SKM-1 treated with dmso at 0.1 percent for 144 hours (cell line): ENCODE measurements at regions not wholly inside any gene's neighbourhood (a gene's known extent, or its start where the extent isn't known, plus 50 kb on each side); places are given as distances from the start of the nearest gene placed in this dataset.
"Not testable (repeated sequence)": the region's sequence is repeated elsewhere in the genome, so short reads cannot be mapped to it uniquely, and the experiment has no call there.

Source experiments
- DNase-seq: peaks from one replicate; lab custom pipeline; 2025; ENCODE audit not compliant: unreplicated experiment; lab: John Stamatoyannopoulos, UW

- no peak for DNase-seq
Observed at GRCh38 chr2:224181534-224182155, 142.6 kb upstream of the SERPINE2 start.

- DNase-seq = no peak
Observed at GRCh38 chr2:224180810-224181209, 141.7 kb upstream of the SERPINE2 start.

GRCh38 chr2:224178056-224178455 lies 139.0 kb upstream of the SERPINE2 start:
- DNase-seq = no peak

GRCh38 chr2:224175538-224175937 lies 136.5 kb upstream of the SERPINE2 start:
- no peak for DNase-seq

DNA sequence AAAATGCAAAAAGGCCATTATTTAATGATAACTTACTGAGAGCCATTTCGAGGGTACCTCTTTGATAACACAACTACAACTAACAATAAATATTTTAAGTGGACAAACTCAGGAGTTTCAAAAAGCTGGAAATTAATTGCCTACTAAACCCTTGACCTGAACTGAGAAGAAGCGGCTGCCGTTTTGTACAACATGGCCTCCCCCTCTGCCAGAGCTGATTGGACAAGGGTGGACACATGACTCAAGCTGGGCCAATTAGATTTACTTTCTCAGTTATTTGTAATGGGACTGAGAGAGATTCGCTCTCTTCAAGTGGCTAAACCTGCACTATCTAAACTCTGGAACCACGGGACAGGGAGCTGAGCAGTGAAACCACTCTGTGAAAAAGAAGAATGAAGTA lies 135.9 kb upstream of the SERPINE2 start:
- no peak for DNase-seq

DNA sequence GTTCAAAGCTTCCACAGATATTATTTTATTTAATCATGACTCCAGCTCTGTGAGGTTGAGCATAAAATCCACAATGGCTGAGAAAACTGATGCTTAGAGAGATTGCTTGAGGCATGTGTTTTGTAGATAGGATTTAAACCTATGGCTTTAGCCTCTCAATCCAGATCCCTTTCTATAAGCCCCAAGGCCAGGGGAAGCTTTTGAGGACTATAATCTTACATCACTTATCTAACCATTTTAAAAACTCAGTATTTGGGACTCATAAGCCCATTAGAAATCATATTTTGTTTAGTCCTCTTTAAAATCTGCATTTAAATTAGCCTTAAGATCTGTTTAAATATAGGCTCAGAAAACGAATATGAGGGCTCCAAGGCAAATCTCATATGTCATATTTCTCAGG lies 135.4 kb upstream of the SERPINE2 start:
- DNase-seq = no peak

DNA sequence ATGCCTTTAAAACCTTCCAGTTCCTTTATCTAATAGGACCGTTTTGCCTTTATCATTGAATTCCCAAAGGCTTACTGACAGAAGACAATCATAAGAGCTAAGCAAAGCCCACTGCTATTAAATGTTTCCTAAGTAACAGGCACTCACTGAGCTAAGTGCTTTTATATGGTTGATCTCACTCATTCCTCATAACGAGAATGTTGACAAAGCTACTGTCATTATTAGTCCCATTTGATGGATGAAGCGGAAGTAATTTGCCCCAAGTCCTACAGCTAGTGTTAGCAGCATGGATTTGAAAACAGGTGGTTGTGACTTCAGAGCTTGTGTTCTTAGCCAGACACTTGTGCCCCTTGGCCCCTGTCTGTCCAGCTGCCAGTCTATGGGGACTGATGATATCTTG lies 134.8 kb upstream of the SERPINE2 start:
- DNase-seq = no peak

GRCh38 chr2:224173210-224173609 lies 134.1 kb upstream of the SERPINE2 start:
- no peak for DNase-seq

DNA sequence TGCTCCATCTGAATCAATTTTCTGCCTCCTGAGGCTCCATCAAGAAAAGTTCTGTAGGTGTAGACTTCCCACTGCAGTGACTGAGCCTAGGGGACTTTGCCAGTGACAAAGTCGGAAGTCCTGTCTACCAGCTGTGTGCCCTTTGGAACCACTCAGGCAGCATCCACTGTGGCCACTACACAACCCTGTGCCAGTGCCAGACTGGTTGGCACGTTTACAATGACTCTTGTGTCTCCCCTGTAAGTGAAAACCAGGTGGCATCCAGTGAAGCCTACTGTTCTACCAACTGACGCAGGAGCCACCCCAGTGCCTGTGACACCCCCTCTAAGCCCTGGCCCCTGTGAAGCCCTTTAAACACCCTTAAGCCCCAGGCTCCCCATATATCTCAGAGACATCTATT lies 132.1 kb upstream of the SERPINE2 start:
- no peak for DNase-seq

- DNase-seq = no peak
Observed at GRCh38 chr2:224169847-224170246, 130.8 kb upstream of the SERPINE2 start.

DNA sequence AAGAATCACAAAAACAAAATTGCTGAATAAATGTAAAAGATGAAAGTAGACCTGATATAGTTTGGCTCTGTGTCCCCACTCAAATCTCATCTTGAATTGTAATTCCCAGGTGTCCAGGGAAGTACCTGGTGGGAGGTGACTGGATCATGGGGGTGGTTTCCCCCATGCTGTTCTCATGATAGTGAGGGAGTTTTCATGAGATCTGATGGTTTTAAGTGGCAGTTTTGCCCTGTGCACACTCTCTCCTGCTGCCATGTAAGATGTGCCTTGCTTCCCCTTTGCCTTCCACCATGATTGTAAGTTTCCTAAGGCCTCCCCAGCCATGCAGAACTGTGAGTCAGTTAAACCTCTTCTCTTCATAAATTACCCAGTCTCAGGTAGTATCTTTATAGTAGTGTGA lies 128.7 kb upstream of the SERPINE2 start:
- not testable (repeated sequence) for DNase-seq

- no peak for DNase-seq
Observed at GRCh38 chr2:224166654-224167053, 127.6 kb upstream of the SERPINE2 start.

DNA sequence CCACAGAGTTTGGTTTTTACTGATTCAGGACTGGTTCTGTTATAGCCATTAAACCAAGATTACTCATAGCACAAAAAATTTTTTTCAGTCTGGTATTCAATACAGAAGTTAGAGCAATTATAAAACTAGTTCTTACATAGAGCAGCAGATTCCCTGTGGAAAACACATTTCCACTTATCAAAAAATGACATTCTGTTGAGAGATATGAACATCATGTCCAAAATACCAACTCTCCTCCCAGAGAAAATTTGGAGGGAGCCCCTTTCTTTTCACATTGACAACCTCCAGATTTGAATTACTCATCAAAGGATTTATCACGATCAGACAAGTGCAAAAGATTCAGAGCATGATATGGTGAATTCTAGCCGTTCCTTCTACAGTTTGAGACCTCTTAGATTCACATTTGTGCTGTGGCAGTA lies 126.8 kb upstream of the SERPINE2 start:
- DNase-seq = no peak

- no peak for DNase-seq
Observed at GRCh38 chr2:224163566-224164307, 124.7 kb upstream of the SERPINE2 start.

DNA sequence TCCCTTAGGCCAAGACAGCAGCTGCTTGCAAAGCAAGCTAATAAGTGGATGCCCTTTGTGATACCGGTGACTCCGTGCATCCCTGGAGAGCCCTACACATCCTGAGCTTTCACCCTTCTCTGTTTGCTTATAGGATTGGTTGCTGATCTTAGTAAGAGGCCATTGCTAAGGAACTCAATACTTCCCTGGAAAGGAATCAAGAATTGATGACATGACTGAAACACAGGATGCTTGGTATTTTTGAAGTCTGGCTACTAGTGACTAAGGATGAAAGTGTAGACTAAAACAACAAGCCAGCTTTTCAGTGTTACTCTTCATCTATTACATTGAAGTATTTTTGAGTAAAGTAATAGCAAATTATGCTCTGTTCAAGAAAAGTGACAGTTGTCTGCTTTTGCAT lies 123.0 kb upstream of the SERPINE2 start:
- no peak for DNase-seq

DNA sequence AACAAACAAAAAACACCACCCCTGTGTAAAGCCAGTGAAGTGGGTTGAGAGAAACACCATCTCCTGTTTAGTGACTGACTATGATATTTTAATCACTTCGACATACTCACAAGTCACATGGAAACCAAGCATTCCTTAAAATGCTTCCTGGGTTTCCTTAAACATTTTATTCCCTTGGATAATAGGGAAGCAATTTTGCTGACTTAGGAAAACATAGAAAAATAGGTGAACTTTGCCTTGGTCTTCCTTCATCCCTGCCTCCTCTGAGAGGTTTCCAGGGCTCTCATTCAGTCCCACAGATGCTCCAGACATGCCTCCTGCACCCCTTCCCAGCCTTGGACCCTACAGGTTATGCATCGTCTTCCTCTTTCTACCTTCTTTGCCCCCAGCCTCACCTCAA lies 122.6 kb upstream of the SERPINE2 start:
- no peak for DNase-seq

GRCh38 chr2:224160917-224161316 lies 121.8 kb upstream of the SERPINE2 start:
- DNase-seq = no peak

DNA sequence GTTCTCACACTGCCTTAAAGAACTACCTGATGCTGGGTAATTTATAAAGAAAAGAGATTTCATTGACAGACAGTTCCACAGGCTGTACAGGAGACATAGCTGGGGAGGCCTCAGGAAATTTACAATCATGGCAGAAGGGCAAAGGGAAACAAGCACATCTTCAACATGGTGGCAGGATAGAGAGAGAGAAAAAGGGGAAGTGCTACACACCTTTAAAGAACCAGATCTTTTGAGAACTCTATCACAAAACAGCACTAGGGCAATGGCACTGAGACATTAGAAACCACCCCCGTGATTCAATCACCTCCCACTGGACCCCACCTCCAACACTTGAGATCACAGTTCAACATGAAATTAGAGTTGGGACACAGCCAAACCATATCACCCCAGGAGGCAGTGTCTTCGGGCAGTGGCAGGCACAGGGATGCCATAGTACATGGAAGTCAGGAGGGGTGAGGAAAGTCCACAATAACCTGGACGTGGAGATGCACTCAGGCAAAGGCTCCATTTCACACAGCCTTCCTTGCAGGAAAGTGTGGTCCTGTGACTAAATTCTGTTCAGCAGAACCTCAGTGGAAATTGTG lies 120.4 kb upstream of the SERPINE2 start:
- DNase-seq = no peak

DNA sequence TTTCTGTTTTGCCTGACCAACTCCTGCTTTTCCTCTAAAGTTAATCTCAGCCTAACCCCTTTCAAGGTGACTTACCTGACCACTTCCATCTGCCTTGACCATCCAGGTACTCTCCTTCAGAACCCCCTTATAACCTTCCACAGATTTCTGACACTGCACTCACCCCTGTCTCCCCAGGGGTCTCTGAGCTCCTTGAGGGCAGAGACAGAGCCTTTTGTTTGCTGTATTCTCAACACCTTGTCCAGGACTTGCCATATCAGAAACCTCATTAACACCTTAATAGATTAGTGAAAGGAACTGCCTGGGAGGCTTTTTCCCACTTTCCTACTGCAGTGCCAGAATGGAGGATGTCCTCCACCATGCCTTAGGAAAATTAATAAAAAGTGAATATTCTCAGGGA lies 119.7 kb upstream of the SERPINE2 start:
- no peak for DNase-seq

- no peak for DNase-seq
Observed at GRCh38 chr2:224158061-224158460, 119.0 kb upstream of the SERPINE2 start.

- no peak for DNase-seq
Observed at GRCh38 chr2:224157655-224158054, 118.6 kb upstream of the SERPINE2 start.

- DNase-seq = no peak
Observed at GRCh38 chr2:224156436-224156835, 117.3 kb upstream of the SERPINE2 start.
